A549 (cell line): ENCODE measurements at regions not wholly inside any gene's neighbourhood (a gene's known extent, or its start where the extent isn't known, plus 50 kb on each side); places are given as distances from the start of the nearest gene placed in this dataset.

Experiments
- ATAC-seq, 2 experiments: fragments of 200-7000 bp in 1 of 2; fragments of >200 bp in 1 of 2; cut with Nextera tagmentation in 1 of 2; cut with Tn5 transposase in 1 of 2; 3 replicates each; pipeline versions ENCODE4 v1.8.0 to v1.9.1; 2018 to 2020; ENCODE audit warnings: mild to moderate bottlenecking in 1 of 2, moderate library complexity in 1 of 2
- CTCF ChIA-PET: fragments of 300-600 bp; sonication (Branson Sonifier 250); formaldehyde crosslinking; extraction: SDS; loops from one replicate; lab custom pipeline; 2021; ENCODE audit warnings: antibody characterized with exemption, inconsistent platforms; lab: Yijun Ruan, JAX
- POLR2A ChIA-PET: fragments of 350-600 bp; formaldehyde crosslinking; extraction: SDS; loops from one replicate; lab custom pipeline; 2021; ENCODE audit warnings: antibody characterized with exemption, inconsistent platforms; lab: Yijun Ruan, JAX
- DNase-seq, 2 experiments: peaks; one replicate each; pipeline versions ENCODE4 v3.0.0 to v3.0.0-alpha.2; 2011 to 2016; ENCODE audit warnings: low read depth in 1 of 2, low spot score in 1 of 2
- FAIRE-seq: peaks from 2 replicates; lab custom pipeline; 2011; peaks lifted over from hg19 to GRCh38; lab: Jason Lieb, UNC
- H3K27ac ChIP-seq, 2 experiments: fragments of >200 bp; sonication (Bioruptor Twin); formaldehyde crosslinking; 3 replicates each; pipeline ENCODE4 v1.5.1; 2016 to 2017
- H3K4me1 ChIP-seq: fragments of >200 bp; sonication (Bioruptor Twin); formaldehyde crosslinking; 3 replicates; pipeline ENCODE4 v1.6.1; 2016
- H3K4me2 ChIP-seq: fragments of >200 bp; sonication (Bioruptor Twin); formaldehyde crosslinking; 3 replicates; pipeline ENCODE4 v1.6.1; 2016
- H3K4me3 ChIP-seq: fragments of >200 bp; sonication (Bioruptor Twin); formaldehyde crosslinking; 3 replicates; pipeline ENCODE4 v1.5.1; 2016
- H3K9me3 ChIP-seq: fragments of >200 bp; sonication (Bioruptor Twin); formaldehyde crosslinking; 3 replicates; pipeline ENCODE4 v1.6.1; 2016
- BCL3 ChIP-seq: fragments of >200 bp; sonication (Bioruptor Twin); formaldehyde crosslinking; IDR thresholded peaks from 3 replicates; pipeline ENCODE4 v1.6.1; 2016
- CBX8 ChIP-seq: fragments of 200-600 bp; sonication (generic); IDR thresholded peaks from 2 replicates; pipeline ENCODE4 v1.6.1; 2016
- CEBPB ChIP-seq, 2 experiments: fragments of >200 bp in 1 of 2; sonication (Bioruptor Twin) in 1 of 2; formaldehyde crosslinking in 1 of 2; IDR thresholded peaks; 2 replicates each; pipeline ENCODE4 v1.6.1; 2012 to 2016
- CHD2 ChIP-seq: fragments of 150-350 bp; IDR thresholded peaks from 2 replicates; pipeline ENCODE4 v1.6.1; 2014; ENCODE audit warnings: low read length; ENCODE audit not compliant: partially characterized antibody
- CTCF ChIP-seq: fragments of >200 bp; sonication (Bioruptor Twin); formaldehyde crosslinking; IDR thresholded peaks from 3 replicates; pipeline ENCODE4 v1.5.1; 2016
- E2F6 ChIP-seq: IDR thresholded peaks from 2 replicates; pipeline ENCODE4 v1.6.1; 2012; ENCODE audit warnings: low read depth, borderline replicate concordance
- FOSL2 ChIP-seq, 2 experiments: fragments of 450-650 bp in 1 of 2; fragments of >200 bp in 1 of 2; sonication (Bioruptor Twin) in 1 of 2; formaldehyde crosslinking; IDR thresholded peaks; 2 replicates each; pipeline versions ENCODE4 v1.5.0 to v1.6.1; 2016 to 2020; ENCODE audit warnings: mild to moderate bottlenecking in 1 of 2, moderate library complexity in 1 of 2
- GATA3 ChIP-seq: IDR thresholded peaks from 2 replicates; pipeline ENCODE4 v1.6.1; 2012; ENCODE audit warnings: borderline replicate concordance
- HOXB5 ChIP-seq: fragments of 250-450 bp; sonication (Bioruptor Pico); IDR thresholded peaks from 2 replicates; pipeline ENCODE4 v1.5.0; 2020; ENCODE audit warnings: mild to moderate bottlenecking, moderate library complexity
- JUNB ChIP-seq: fragments of >200 bp; sonication (Bioruptor Twin); formaldehyde crosslinking; IDR thresholded peaks from 2 replicates; pipeline ENCODE4 v1.6.1; 2016
- NPAS2 ChIP-seq: fragments of 250-450 bp; sonication (Bioruptor Pico); IDR thresholded peaks from 2 replicates; pipeline ENCODE4 v1.8.0; 2022; ENCODE audit warnings: mild to moderate bottlenecking, moderate library complexity, borderline replicate concordance
- PHF8 ChIP-seq: fragments of 200-600 bp; sonication (generic); IDR thresholded peaks from 2 replicates; pipeline ENCODE4 v1.6.1; 2016; ENCODE audit warnings: low read depth, mild to moderate bottlenecking, antibody characterized with exemption, moderate library complexity, borderline replicate concordance
- RAD21 ChIP-seq, 2 experiments: fragments of >200 bp in 1 of 2; sonication (Bioruptor Twin) in 1 of 2; formaldehyde crosslinking in 1 of 2; IDR thresholded peaks in 1 of 2; conservative IDR thresholded peaks in 1 of 2; 2 replicates in 1 of 2; 3 replicates in 1 of 2; pipeline ENCODE4 v1.6.1; 2012 to 2018; ENCODE audit warnings: inconsistent platforms in 1 of 2
- SMC3 ChIP-seq: fragments of >200 bp; sonication (Bioruptor Twin); formaldehyde crosslinking; IDR thresholded peaks from 3 replicates; pipeline ENCODE4 v1.6.1; 2018; ENCODE audit warnings: inconsistent platforms
- SREBF2 ChIP-seq: fragments of 450-650 bp; IDR thresholded peaks from 2 replicates; pipeline ENCODE4 v1.6.1; 2014; ENCODE audit warnings: mild to moderate bottlenecking, moderate library complexity
- TP53 ChIP-seq: fragments of 250-450 bp; sonication (Bioruptor Pico); IDR thresholded peaks from 2 replicates; pipeline ENCODE4 v1.5.0; 2021; ENCODE audit warnings: mild to moderate bottlenecking, moderate library complexity
- ZNF302 ChIP-seq: fragments of 250-450 bp; sonication (Bioruptor Pico); IDR thresholded peaks from 2 replicates; pipeline ENCODE4 v1.9.0; 2021; ENCODE audit warnings: inconsistent platforms, mild to moderate bottlenecking, moderate library complexity
- ZSCAN20 ChIP-seq: fragments of 250-450 bp; sonication (Bioruptor Pico); IDR thresholded peaks from 2 replicates; pipeline ENCODE4 v1.8.0; 2022; ENCODE audit warnings: mild to moderate bottlenecking, moderate library complexity
- WGBS: methylation state at CpG from one replicate; pipeline ENCODE4 v1.1.6; 2017; ENCODE audit errors: missing lambda C conversion rate; 5-methylcytosine and 5-hydroxymethylcytosine counted together
- TF ChIP-seq, protein P1 (sequence below): IDR thresholded peaks from 2 replicates; pipeline ENCODE4 v1.6.1; 2012

GRCh38 chr3:140863580-140864009, 78.0 kb upstream of the SLC25A36 start:
- TF ChIP-seq SMC3 (peak; percentile 43), ZSCAN20 (no peak), CTCF (peak; percentile 58), JUNB (no peak), CBX8 (no peak), E2F6 (no peak), PHF8 (no peak), CEBPB (IDR thresholded peaks at IDR 0.05) (no peak), SREBF2 (no peak), RAD21 (conservative IDR thresholded peaks at IDR 0.05 in 1 of 2, IDR thresholded peaks at IDR 0.05 in 1 of 2) (peak; percentile 64), GATA3 (no peak), TP53 (CRISPR knock-in tag) (no peak), FOSL2 (IDR thresholded peaks at IDR 0.05) (no peak), FOSL2 (CRISPR knock-in tag; IDR thresholded peaks at IDR 0.05) (no peak), BCL3 (no peak)
- TF ChIP-seq, protein P1, sequence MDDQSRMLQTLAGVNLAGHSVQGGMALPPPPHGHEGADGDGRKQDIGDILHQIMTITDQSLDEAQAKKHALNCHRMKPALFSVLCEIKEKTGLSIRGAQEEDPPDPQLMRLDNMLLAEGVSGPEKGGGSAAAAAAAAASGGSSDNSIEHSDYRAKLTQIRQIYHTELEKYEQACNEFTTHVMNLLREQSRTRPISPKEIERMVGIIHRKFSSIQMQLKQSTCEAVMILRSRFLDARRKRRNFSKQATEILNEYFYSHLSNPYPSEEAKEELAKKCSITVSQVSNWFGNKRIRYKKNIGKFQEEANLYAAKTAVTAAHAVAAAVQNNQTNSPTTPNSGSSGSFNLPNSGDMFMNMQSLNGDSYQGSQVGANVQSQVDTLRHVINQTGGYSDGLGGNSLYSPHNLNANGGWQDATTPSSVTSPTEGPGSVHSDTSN, result no peak
- Histone ChIP-seq H3K27ac (no peak overlapping the region), H3K4me3 (no peak overlapping the region), H3K4me2 (peak overlapping the region; percentile 33; the same call in 1 of the 3 replicates), H3K4me1 (no peaks in the 10 kb centered on the region), H3K9me3 (no peaks in the 10 kb centered on the region)
- CTCF ChIA-PET, result interaction anchor here (0.6 to 1.2 kb wide), 9 partner anchors 9 to 1390 kb away, joined by 3 to 5 read pairs (median 3); no protein-coding TSS in a partner anchor
- peak; percentile 19 to 42 for DNase-seq
- WGBS, result under 1% methylated on average over 6 of the region's 6 CpGs
- FAIRE-seq, result no peak
- POLR2A ChIA-PET, result no interaction called here
- peak; percentile 66 to 73 for ATAC-seq

- DNase-seq, result no peak
- H3K27ac ChIP-seq, result no peak overlapping the region
- no peak overlapping the region for H3K4me2 ChIP-seq
- TF ChIP-seq CTCF, result no peak
- no peak for TF ChIP-seq E2F6
- TF ChIP-seq CHD2, result no peak
- no peak for TF ChIP-seq NPAS2 (CRISPR knock-in tag)
- TF ChIP-seq ZNF302, result no peak
- TF ChIP-seq HOXB5 (CRISPR knock-in tag), result no peak
- TF ChIP-seq, all 56 proteins: peak for 0
- ChIA-PET CTCF (no interaction called here), POLR2A (no interaction called here)
- no peak for ATAC-seq
- no peak for FAIRE-seq
- Histone ChIP-seq H3K4me3 (no peak overlapping the region), H3K9me3 (no peaks in the 10 kb centered on the region), H3K4me1 (no peaks in the 10 kb centered on the region)
- 5% methylated on average over 4 of the region's 4 CpGs for WGBS
These were observed 71.3 kb upstream of the SLC25A36 start for GRCh38 chr3:140870351-140870750.
